ENCODE measurements at regions not wholly inside any gene's neighbourhood (a gene's known extent, or its start where the extent isn't known, plus 50 kb on each side); places are given as distances from the start of the nearest gene placed in this dataset.

- no peak overlapping the region for H3K27ac ChIP-seq
- TF ChIP-seq CTCF (conservative IDR thresholded peaks at IDR 0.05) (no peak), ZFX (IDR thresholded peaks at IDR 0.05) (no peak)
Observed at GRCh38 chr2:76558157-76558556, 847.4 kb upstream of the GCFC2 start.

GRCh38 chr2:76556018-76556417 is 845.3 kb upstream of the GCFC2 start:
- no peak for TF ChIP-seq ZFX (IDR thresholded peaks at IDR 0.05)
- TF ChIP-seq CTCF (conservative IDR thresholded peaks at IDR 0.05) = no peak
- no peak overlapping the region for H3K27ac ChIP-seq

GRCh38 chr2:76546207-76546606 is 835.5 kb upstream of the GCFC2 start:
- H3K27ac ChIP-seq = no peak overlapping the region
- TF ChIP-seq ZFX (IDR thresholded peaks at IDR 0.05) (no peak), CTCF (conservative IDR thresholded peaks at IDR 0.05) (no peak)

GRCh38 chr2:76544901-76545300 is 834.2 kb upstream of the GCFC2 start:
- H3K27ac ChIP-seq = no peak overlapping the region
- TF ChIP-seq CTCF (conservative IDR thresholded peaks at IDR 0.05) (no peak), ZFX (IDR thresholded peaks at IDR 0.05) (no peak)

- TF ChIP-seq CTCF (conservative IDR thresholded peaks at IDR 0.05) = no peak
- TF ChIP-seq ZFX (IDR thresholded peaks at IDR 0.05) = no peak
- no peak overlapping the region for H3K27ac ChIP-seq
Observed at GRCh38 chr2:76517574-76517909, 806.8 kb upstream of the GCFC2 start.

GRCh38 chr2:76516861-76517573 is 806.3 kb upstream of the GCFC2 start:
- TF ChIP-seq ZFX (IDR thresholded peaks at IDR 0.05) = no peak
- no peak for TF ChIP-seq CTCF (conservative IDR thresholded peaks at IDR 0.05)
- H3K27ac ChIP-seq = no peak overlapping the region

- H3K27ac ChIP-seq = no peak overlapping the region
- TF ChIP-seq ZFX (IDR thresholded peaks at IDR 0.05) = no peak
- TF ChIP-seq CTCF (conservative IDR thresholded peaks at IDR 0.05) = no peak
Observed at GRCh38 chr2:76512201-76512820, 801.6 kb upstream of the GCFC2 start.

All from C4-2B (cell line).